ENCODE measurements at regions not wholly inside any gene's neighbourhood (a gene's known extent, or its start where the extent isn't known, plus 50 kb on each side); places are given as distances from the start of the nearest gene placed in this dataset.

- TF ChIP-seq FOXM1 (IDR thresholded peaks at IDR 0.05; ENCODE audit: borderline replicate concordance, low read depth) (no peak), NFIC (IDR thresholded peaks at IDR 0.05) (no peak), YY1 (IDR thresholded peaks at IDR 0.05; ENCODE audit: low read depth) (no peak), REST (IDR thresholded peaks at IDR 0.05; ENCODE audit: low read depth) (no peak), EP300 (IDR thresholded peaks at IDR 0.05; ENCODE audit: borderline replicate concordance) (no peak), CREB1 (IDR thresholded peaks at IDR 0.05; ENCODE audit: low read depth) (no peak), CEBPB (IDR thresholded peaks at IDR 0.05) (no peak), RAD21 (IDR thresholded peaks at IDR 0.05; ENCODE audit: low read depth) (no peak), TAF1 (IDR thresholded peaks at IDR 0.05; ENCODE audit: low read depth) (no peak), TEAD4 (IDR thresholded peaks at IDR 0.05) (no peak)
Observed at GRCh38 chr9:82645600-82645999, 417.3 kb downstream of the RASEF start.

GRCh38 chr9:82650368-82650767, 412.6 kb downstream of the RASEF start:
- TF ChIP-seq TCF12 (IDR thresholded peaks at IDR 0.05; ENCODE audit: low read depth) (no peak), NFIC (IDR thresholded peaks at IDR 0.05) (no peak), CEBPB (IDR thresholded peaks at IDR 0.05) (no peak)

GRCh38 chr9:82651474-82651873, 411.5 kb downstream of the RASEF start:
- TF ChIP-seq FOXM1 (IDR thresholded peaks at IDR 0.05; ENCODE audit: borderline replicate concordance, low read depth) (no peak), NFIC (IDR thresholded peaks at IDR 0.05) (no peak), EP300 (IDR thresholded peaks at IDR 0.05; ENCODE audit: borderline replicate concordance) (no peak), TCF12 (IDR thresholded peaks at IDR 0.05; ENCODE audit: low read depth) (no peak), TEAD4 (IDR thresholded peaks at IDR 0.05) (no peak), CREB1 (IDR thresholded peaks at IDR 0.05; ENCODE audit: low read depth) (no peak), MAX (IDR thresholded peaks at IDR 0.05) (no peak), RAD21 (IDR thresholded peaks at IDR 0.05; ENCODE audit: low read depth) (no peak), YY1 (IDR thresholded peaks at IDR 0.05; ENCODE audit: low read depth) (no peak), ZBTB7A (IDR thresholded peaks at IDR 0.05; ENCODE audit: low read depth) (no peak), CEBPB (IDR thresholded peaks at IDR 0.05) (no peak), EGR1 (IDR thresholded peaks at IDR 0.05) (no peak), TAF1 (IDR thresholded peaks at IDR 0.05; ENCODE audit: low read depth) (no peak)

GRCh38 chr9:82665324-82665723, 397.6 kb downstream of the RASEF start:
- TF ChIP-seq MAX (IDR thresholded peaks at IDR 0.05), result no peak
- no peak for TF ChIP-seq ZBTB7A (IDR thresholded peaks at IDR 0.05; ENCODE audit: low read depth)
- no peak for TF ChIP-seq NFIC (IDR thresholded peaks at IDR 0.05)
- TF ChIP-seq TAF1 (IDR thresholded peaks at IDR 0.05; ENCODE audit: low read depth), result no peak
- no peak for TF ChIP-seq CREB1 (IDR thresholded peaks at IDR 0.05; ENCODE audit: low read depth)
- no peak for TF ChIP-seq RAD21 (IDR thresholded peaks at IDR 0.05; ENCODE audit: low read depth)
- TF ChIP-seq YY1 (IDR thresholded peaks at IDR 0.05; ENCODE audit: low read depth), result no peak
- TF ChIP-seq EGR1 (IDR thresholded peaks at IDR 0.05), result no peak
- TF ChIP-seq TCF12 (IDR thresholded peaks at IDR 0.05; ENCODE audit: low read depth), result no peak

GRCh38 chr9:82668689-82669199, 394.2 kb downstream of the RASEF start:
- TF ChIP-seq USF1 (IDR thresholded peaks at IDR 0.05) (no peak), NFIC (IDR thresholded peaks at IDR 0.05) (no peak), CREB1 (IDR thresholded peaks at IDR 0.05; ENCODE audit: low read depth) (no peak), EP300 (IDR thresholded peaks at IDR 0.05; ENCODE audit: borderline replicate concordance) (no peak), ZBTB7A (IDR thresholded peaks at IDR 0.05; ENCODE audit: low read depth) (no peak), REST (IDR thresholded peaks at IDR 0.05; ENCODE audit: low read depth) (no peak), EGR1 (IDR thresholded peaks at IDR 0.05) (no peak), FOXM1 (IDR thresholded peaks at IDR 0.05; ENCODE audit: borderline replicate concordance, low read depth) (no peak), RAD21 (IDR thresholded peaks at IDR 0.05; ENCODE audit: low read depth) (no peak), MAX (IDR thresholded peaks at IDR 0.05) (no peak), TCF12 (IDR thresholded peaks at IDR 0.05; ENCODE audit: low read depth) (no peak), CEBPB (IDR thresholded peaks at IDR 0.05) (no peak), TEAD4 (IDR thresholded peaks at IDR 0.05) (no peak), TAF1 (IDR thresholded peaks at IDR 0.05; ENCODE audit: low read depth) (no peak), YY1 (IDR thresholded peaks at IDR 0.05; ENCODE audit: low read depth) (no peak)

- TF ChIP-seq TEAD4 (IDR thresholded peaks at IDR 0.05) (no peak), USF1 (IDR thresholded peaks at IDR 0.05) (no peak), CREB1 (IDR thresholded peaks at IDR 0.05; ENCODE audit: low read depth) (no peak), NFIC (IDR thresholded peaks at IDR 0.05) (no peak), RAD21 (IDR thresholded peaks at IDR 0.05; ENCODE audit: low read depth) (no peak), MAX (IDR thresholded peaks at IDR 0.05) (no peak), YY1 (IDR thresholded peaks at IDR 0.05; ENCODE audit: low read depth) (no peak), EP300 (IDR thresholded peaks at IDR 0.05; ENCODE audit: borderline replicate concordance) (no peak), TAF1 (IDR thresholded peaks at IDR 0.05; ENCODE audit: low read depth) (no peak), FOXM1 (IDR thresholded peaks at IDR 0.05; ENCODE audit: borderline replicate concordance, low read depth) (no peak), EGR1 (IDR thresholded peaks at IDR 0.05) (no peak), REST (IDR thresholded peaks at IDR 0.05; ENCODE audit: low read depth) (no peak)
Observed at GRCh38 chr9:82670000-82670399, 392.9 kb downstream of the RASEF start.

Data from Ishikawa (cell line).